ENCODE measurements at regions not wholly inside any gene's neighbourhood (a gene's known extent, or its start where the extent isn't known, plus 50 kb on each side); places are given as distances from the start of the nearest gene placed in this dataset.
"Not testable (repeated sequence)": the region's sequence is repeated elsewhere in the genome, so short reads cannot be mapped to it uniquely, and the experiment has no call there.

DNA sequence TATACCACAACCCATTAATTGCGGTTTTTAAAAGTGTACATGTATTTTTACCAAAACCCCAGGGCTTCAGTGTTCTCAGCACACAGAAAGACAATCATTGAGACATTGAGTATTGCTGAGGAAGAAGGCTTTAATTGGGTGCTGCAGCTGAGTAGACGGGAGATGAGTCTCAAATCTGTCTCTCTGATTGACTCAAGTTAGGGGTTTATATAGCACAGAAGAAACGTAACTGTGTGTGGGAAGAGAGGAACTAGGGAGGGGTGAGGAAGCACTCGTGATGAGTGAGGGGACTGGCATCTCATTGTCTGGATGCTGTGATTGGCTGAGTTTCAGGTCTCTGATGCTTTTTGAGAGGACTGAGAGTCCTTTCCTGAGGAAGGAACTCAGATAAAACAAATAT lies 62.8 kb downstream of the NBPF8 start:
- TF ChIP-seq, protein P1, sequence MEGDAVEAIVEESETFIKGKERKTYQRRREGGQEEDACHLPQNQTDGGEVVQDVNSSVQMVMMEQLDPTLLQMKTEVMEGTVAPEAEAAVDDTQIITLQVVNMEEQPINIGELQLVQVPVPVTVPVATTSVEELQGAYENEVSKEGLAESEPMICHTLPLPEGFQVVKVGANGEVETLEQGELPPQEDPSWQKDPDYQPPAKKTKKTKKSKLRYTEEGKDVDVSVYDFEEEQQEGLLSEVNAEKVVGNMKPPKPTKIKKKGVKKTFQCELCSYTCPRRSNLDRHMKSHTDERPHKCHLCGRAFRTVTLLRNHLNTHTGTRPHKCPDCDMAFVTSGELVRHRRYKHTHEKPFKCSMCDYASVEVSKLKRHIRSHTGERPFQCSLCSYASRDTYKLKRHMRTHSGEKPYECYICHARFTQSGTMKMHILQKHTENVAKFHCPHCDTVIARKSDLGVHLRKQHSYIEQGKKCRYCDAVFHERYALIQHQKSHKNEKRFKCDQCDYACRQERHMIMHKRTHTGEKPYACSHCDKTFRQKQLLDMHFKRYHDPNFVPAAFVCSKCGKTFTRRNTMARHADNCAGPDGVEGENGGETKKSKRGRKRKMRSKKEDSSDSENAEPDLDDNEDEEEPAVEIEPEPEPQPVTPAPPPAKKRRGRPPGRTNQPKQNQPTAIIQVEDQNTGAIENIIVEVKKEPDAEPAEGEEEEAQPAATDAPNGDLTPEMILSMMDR (IDR thresholded peaks at IDR 0.05; ENCODE audit: insufficient read depth, low read length, poor library complexity, severe bottlenecking), result not testable (repeated sequence)
- TF ChIP-seq EZH2phosphoT487 (conservative IDR thresholded peaks at IDR 0.05; ENCODE audit: low read length), result not testable (repeated sequence)

All from SU-DHL-6 (cell line).